ENCODE measurements at regions not wholly inside any gene's neighbourhood (a gene's known extent, or its start where the extent isn't known, plus 50 kb on each side); places are given as distances from the start of the nearest gene placed in this dataset.

GRCh38 chr22:35138521-35138920 is 72.6 kb downstream of the ISX start:
- no peak for DNase-seq (ENCODE audit: low spot score in 2 of 2)
- Mint-ChIP-seq H3K27me3 (peaks cover 29% of the 10 kb centered on the region), H3K4me1 (no peaks in the 10 kb centered on the region), H3K36me3 (ENCODE audit: insufficient read depth) (no peaks in the 10 kb centered on the region), H3K27ac (ENCODE audit: low read depth) (no peak overlapping the region), H3K4me3 (no peak overlapping the region), H3K9me3 (no peaks in the 10 kb centered on the region)
- no peak for ATAC-seq (replicated peaks; ENCODE audit: extremely low read depth, poor library complexity, severe bottlenecking)

GRCh38 chr22:35140879-35141745 is 75.2 kb downstream of the ISX start:
- Mint-ChIP-seq H3K4me1 (no peaks in the 10 kb centered on the region), H3K4me3 (no peak overlapping the region), H3K27ac (ENCODE audit: low read depth) (no peak overlapping the region), H3K27me3 (peaks cover 11% of the 10 kb centered on the region), H3K9me3 (no peaks in the 10 kb centered on the region), H3K36me3 (ENCODE audit: insufficient read depth) (no peaks in the 10 kb centered on the region)
- ATAC-seq (replicated peaks; ENCODE audit: extremely low read depth, poor library complexity, severe bottlenecking) (no peak), DNase-seq (ENCODE audit: low spot score in 2 of 2) (no peak)

GRCh38 chr22:35148381-35148780 is 82.4 kb downstream of the ISX start:
- H3K27me3 Mint-ChIP-seq = peaks cover 51% of the 10 kb centered on the region
- H3K4me1 Mint-ChIP-seq = no peaks in the 10 kb centered on the region
- no peak overlapping the region for H3K4me3 Mint-ChIP-seq
- peaks cover 2% of the 10 kb centered on the region for H3K36me3 Mint-ChIP-seq (ENCODE audit: insufficient read depth)
- H3K27ac Mint-ChIP-seq (ENCODE audit: low read depth) = no peak overlapping the region
- DNase-seq (ENCODE audit: low spot score in 2 of 2) (no peak), ATAC-seq (replicated peaks; ENCODE audit: extremely low read depth, poor library complexity, severe bottlenecking) (no peak)
- no peaks in the 10 kb centered on the region for H3K9me3 Mint-ChIP-seq

- H3K4me3 Mint-ChIP-seq = no peak overlapping the region
- H3K27me3 Mint-ChIP-seq = peaks cover 57% of the 10 kb centered on the region
- DNase-seq (ENCODE audit: low spot score in 2 of 2) (no peak), ATAC-seq (replicated peaks; ENCODE audit: extremely low read depth, poor library complexity, severe bottlenecking) (no peak)
- no peaks in the 10 kb centered on the region for H3K9me3 Mint-ChIP-seq
- H3K4me1 Mint-ChIP-seq = no peaks in the 10 kb centered on the region
- no peak overlapping the region for H3K27ac Mint-ChIP-seq (ENCODE audit: low read depth)
- peaks cover 2% of the 10 kb centered on the region for H3K36me3 Mint-ChIP-seq (ENCODE audit: insufficient read depth)
These were observed 83.0 kb downstream of the ISX start for GRCh38 chr22:35148866-35149548.

GRCh38 chr22:35150183-35151107 is 84.5 kb downstream of the ISX start:
- Mint-ChIP-seq H3K9me3 (no peaks in the 10 kb centered on the region), H3K36me3 (ENCODE audit: insufficient read depth) (peaks cover 2% of the 10 kb centered on the region), H3K27ac (ENCODE audit: low read depth) (no peak overlapping the region), H3K4me3 (no peak overlapping the region), H3K27me3 (peaks cover 67% of the 10 kb centered on the region), H3K4me1 (no peaks in the 10 kb centered on the region)
- ATAC-seq (replicated peaks; ENCODE audit: extremely low read depth, poor library complexity, severe bottlenecking) = no peak
- peak; percentile 24 to 50 for DNase-seq (ENCODE audit: low spot score in 2 of 2)

- no peak overlapping the region for H3K4me3 Mint-ChIP-seq
- H3K36me3 Mint-ChIP-seq (ENCODE audit: insufficient read depth) = peaks cover 4% of the 10 kb centered on the region
- ATAC-seq (replicated peaks; ENCODE audit: extremely low read depth, poor library complexity, severe bottlenecking) (no peak), DNase-seq (ENCODE audit: low spot score in 2 of 2) (no peak)
- peaks cover 73% of the 10 kb centered on the region for H3K27me3 Mint-ChIP-seq
- no peaks in the 10 kb centered on the region for H3K9me3 Mint-ChIP-seq
- H3K4me1 Mint-ChIP-seq = no peaks in the 10 kb centered on the region
- no peak overlapping the region for H3K27ac Mint-ChIP-seq (ENCODE audit: low read depth)
These were observed 86.4 kb downstream of the ISX start for GRCh38 chr22:35152316-35152715.

- H3K27ac Mint-ChIP-seq (ENCODE audit: low read depth) = no peak overlapping the region
- peaks cover 76% of the 10 kb centered on the region for H3K27me3 Mint-ChIP-seq
- ATAC-seq (replicated peaks; ENCODE audit: extremely low read depth, poor library complexity, severe bottlenecking) = no peak
- H3K36me3 Mint-ChIP-seq (ENCODE audit: insufficient read depth) = peaks cover 4% of the 10 kb centered on the region
- no peak for DNase-seq (ENCODE audit: low spot score in 2 of 2)
- H3K9me3 Mint-ChIP-seq = no peaks in the 10 kb centered on the region
- H3K4me1 Mint-ChIP-seq = no peaks in the 10 kb centered on the region
- no peak overlapping the region for H3K4me3 Mint-ChIP-seq
These were observed 89.0 kb downstream of the ISX start for GRCh38 chr22:35154937-35155387.

- ATAC-seq (replicated peaks; ENCODE audit: extremely low read depth, poor library complexity, severe bottlenecking) (no peak), DNase-seq (ENCODE audit: low spot score in 2 of 2) (no peak)
- no peaks in the 10 kb centered on the region for H3K4me1 Mint-ChIP-seq
- H3K4me3 Mint-ChIP-seq = no peak overlapping the region
- no peak overlapping the region for H3K27ac Mint-ChIP-seq (ENCODE audit: low read depth)
- peaks cover 4% of the 10 kb centered on the region for H3K36me3 Mint-ChIP-seq (ENCODE audit: insufficient read depth)
- H3K9me3 Mint-ChIP-seq = no peaks in the 10 kb centered on the region
- peaks cover 77% of the 10 kb centered on the region for H3K27me3 Mint-ChIP-seq
These were observed 89.6 kb downstream of the ISX start for GRCh38 chr22:35155403-35156025.

- peaks cover 4% of the 10 kb centered on the region for H3K36me3 Mint-ChIP-seq (ENCODE audit: insufficient read depth)
- DNase-seq (ENCODE audit: low spot score in 2 of 2) (no peak), ATAC-seq (replicated peaks; ENCODE audit: extremely low read depth, poor library complexity, severe bottlenecking) (no peak)
- peaks cover 77% of the 10 kb centered on the region for H3K27me3 Mint-ChIP-seq
- no peaks in the 10 kb centered on the region for H3K4me1 Mint-ChIP-seq
- H3K27ac Mint-ChIP-seq (ENCODE audit: low read depth) = no peak overlapping the region
- no peaks in the 10 kb centered on the region for H3K9me3 Mint-ChIP-seq
- no peak overlapping the region for H3K4me3 Mint-ChIP-seq
These were observed 91.0 kb downstream of the ISX start for GRCh38 chr22:35156945-35157344.

GRCh38 chr22:35158336-35158735 is 92.4 kb downstream of the ISX start:
- Mint-ChIP-seq H3K9me3 (no peaks in the 10 kb centered on the region), H3K4me3 (no peak overlapping the region), H3K27me3 (peaks cover 76% of the 10 kb centered on the region), H3K27ac (ENCODE audit: low read depth) (no peak overlapping the region), H3K36me3 (ENCODE audit: insufficient read depth) (peaks cover 4% of the 10 kb centered on the region), H3K4me1 (no peaks in the 10 kb centered on the region)
- DNase-seq (ENCODE audit: low spot score in 2 of 2) (no peak), ATAC-seq (replicated peaks; ENCODE audit: extremely low read depth, poor library complexity, severe bottlenecking) (no peak)

- ATAC-seq (replicated peaks; ENCODE audit: extremely low read depth, poor library complexity, severe bottlenecking) (no peak), DNase-seq (ENCODE audit: low spot score in 2 of 2) (no peak)
- Mint-ChIP-seq H3K36me3 (ENCODE audit: insufficient read depth) (peaks cover 4% of the 10 kb centered on the region), H3K4me1 (no peaks in the 10 kb centered on the region), H3K27me3 (peaks cover 80% of the 10 kb centered on the region), H3K27ac (ENCODE audit: low read depth) (no peak overlapping the region), H3K4me3 (no peak overlapping the region), H3K9me3 (no peaks in the 10 kb centered on the region)
These were observed 93.4 kb downstream of the ISX start for GRCh38 chr22:35159343-35159742.

GRCh38 chr22:35160268-35160667 is 94.3 kb downstream of the ISX start:
- Mint-ChIP-seq H3K9me3 (no peaks in the 10 kb centered on the region), H3K4me3 (no peak overlapping the region), H3K27me3 (peaks cover 81% of the 10 kb centered on the region), H3K27ac (ENCODE audit: low read depth) (no peak overlapping the region), H3K4me1 (no peaks in the 10 kb centered on the region), H3K36me3 (ENCODE audit: insufficient read depth) (peaks cover 4% of the 10 kb centered on the region)
- DNase-seq (ENCODE audit: low spot score in 2 of 2) (no peak), ATAC-seq (replicated peaks; ENCODE audit: extremely low read depth, poor library complexity, severe bottlenecking) (no peak)
